ENCODE measurements at regions not wholly inside any gene's neighbourhood (a gene's known extent, or its start where the extent isn't known, plus 50 kb on each side); places are given as distances from the start of the nearest gene placed in this dataset.
"Not testable (repeated sequence)": the region's sequence is repeated elsewhere in the genome, so short reads cannot be mapped to it uniquely, and the experiment has no call there.

- DNase-seq (ENCODE audit: low read depth), result no peak
These were observed 453.7 kb downstream of the STK39 start for GRCh38 chr2:167793725-167794124.

- DNase-seq (ENCODE audit: low read depth), result no peak
These were observed 455.3 kb downstream of the STK39 start for GRCh38 chr2:167792126-167792525.

GRCh38 chr2:167790781-167791450 lies 456.5 kb downstream of the STK39 start:
- DNase-seq (ENCODE audit: low read depth), result no peak

- DNase-seq (ENCODE audit: low read depth), result no peak
These were observed 457.2 kb downstream of the STK39 start for GRCh38 chr2:167790189-167790588.

- DNase-seq (ENCODE audit: low read depth), result no peak
These were observed 459.8 kb downstream of the STK39 start for GRCh38 chr2:167787562-167787961.

- no peak for DNase-seq (ENCODE audit: low read depth)
These were observed 460.4 kb downstream of the STK39 start for GRCh38 chr2:167787021-167787420.

- DNase-seq (ENCODE audit: low read depth), result no peak
These were observed 461.7 kb downstream of the STK39 start for GRCh38 chr2:167785606-167786216.

GRCh38 chr2:167784084-167784425 lies 463.3 kb downstream of the STK39 start:
- DNase-seq (ENCODE audit: low read depth), result no peak

- DNase-seq (ENCODE audit: low read depth), result peak; percentile 9
These were observed 463.9 kb downstream of the STK39 start for GRCh38 chr2:167783261-167784083.

- not testable (repeated sequence) for DNase-seq (ENCODE audit: low read depth)
These were observed 465.8 kb downstream of the STK39 start for GRCh38 chr2:167781629-167782028.

GRCh38 chr2:167776359-167776758 lies 471.0 kb downstream of the STK39 start:
- no peak for DNase-seq (ENCODE audit: low read depth)

GRCh38 chr2:167771628-167772027 lies 475.8 kb downstream of the STK39 start:
- no peak for DNase-seq (ENCODE audit: low read depth)

GRCh38 chr2:167769020-167769419 lies 478.4 kb downstream of the STK39 start:
- DNase-seq (ENCODE audit: low read depth), result no peak

- no peak for DNase-seq (ENCODE audit: low read depth)
These were observed 479.6 kb downstream of the STK39 start for GRCh38 chr2:167767830-167768229.

- no peak for DNase-seq (ENCODE audit: low read depth)
These were observed 482.5 kb downstream of the STK39 start for GRCh38 chr2:167764772-167765341.

GRCh38 chr2:167761465-167762136 lies 485.8 kb downstream of the STK39 start:
- no peak for DNase-seq (ENCODE audit: low read depth)

GRCh38 chr2:167759531-167759930 lies 487.9 kb downstream of the STK39 start:
- DNase-seq (ENCODE audit: low read depth), result no peak

GRCh38 chr2:167758292-167758691 lies 489.1 kb downstream of the STK39 start:
- no peak for DNase-seq (ENCODE audit: low read depth)

- no peak for DNase-seq (ENCODE audit: low read depth)
These were observed 490.9 kb downstream of the STK39 start for GRCh38 chr2:167756446-167756845.

- DNase-seq (ENCODE audit: low read depth), result no peak
These were observed 494.3 kb downstream of the STK39 start for GRCh38 chr2:167753142-167753541.

GRCh38 chr2:167752734-167753133 lies 494.7 kb downstream of the STK39 start:
- DNase-seq (ENCODE audit: low read depth), result no peak

- no peak for DNase-seq (ENCODE audit: low read depth)
These were observed 496.7 kb downstream of the STK39 start for GRCh38 chr2:167750675-167751074.

All from M059J (cell line).